ENCODE measurements at regions not wholly inside any gene's neighbourhood (a gene's known extent, or its start where the extent isn't known, plus 50 kb on each side); places are given as distances from the start of the nearest gene placed in this dataset.

- Histone ChIP-seq H2AFZ (ENCODE audit: low read length) (0 out of 2 replicates have a peak overlapping the region, but pooled peaks have one; percentile 38), H3K14ac (ENCODE audit: insufficient read length) (no peak overlapping the region), H3K56ac (replicated peaks; ENCODE audit: insufficient read length, low read depth, low read length) (no peak overlapping the region), H3K4me3 (ENCODE audit: extremely low read depth in 1 of 4, insufficient read depth in 2 of 4, low read depth in 3 of 4, low read length in 4 of 4) (no peak overlapping the region), H3K79me1 (ENCODE audit: low read depth, low read length) (no peaks in the 10 kb centered on the region), H3K9me3 (ENCODE audit: insufficient read depth in 2 of 2, low read depth in 1 of 2, low read length in 1 of 2) (no peaks in the 10 kb centered on the region), H2BK5ac (ENCODE audit: low read depth, low read length) (no peak overlapping the region), H3K23ac (ENCODE audit: insufficient read length) (no peak overlapping the region), H4K91ac (replicated peaks; ENCODE audit: insufficient read length, low read length) (no peak overlapping the region), H3K9ac (replicated peaks in 1 of 4; ENCODE audit: extremely low read depth in 1 of 4, low read depth in 3 of 4, low read length in 3 of 4) (no peak overlapping the region), H2BK15ac (ENCODE audit: low read length) (no peak overlapping the region), H3K4me2 (ENCODE audit: insufficient read depth in 1 of 2, low read depth in 2 of 2, low read length in 2 of 2) (no peak overlapping the region), H2BK12ac (ENCODE audit: low read depth, low read length) (no peak overlapping the region), H3K23me2 (ENCODE audit: low read depth, low read length) (no peaks in the 10 kb centered on the region), H4K8ac (ENCODE audit: extremely low read depth, insufficient read depth, low read length) (peak overlapping the region; percentile 80; the same call in 1 of the 2 replicates), H3K36me3 (ENCODE audit: control insufficient read depth in 2 of 4, insufficient read depth in 4 of 4, low read length in 3 of 4) (no peaks in the 10 kb centered on the region), H3K4ac (replicated peaks; ENCODE audit: insufficient read length, low read depth, low read length) (no peak overlapping the region), H2BK120ac (replicated peaks; ENCODE audit: low read depth, low read length) (no peak overlapping the region), H2BK20ac (ENCODE audit: low read length) (no peak overlapping the region), H4K5ac (ENCODE audit: insufficient read length, low read depth, low read length) (no peak overlapping the region), H3K79me2 (ENCODE audit: control insufficient read depth in 1 of 2, insufficient read depth in 2 of 2, low read length in 2 of 2) (no peaks in the 10 kb centered on the region), H3K18ac (ENCODE audit: extremely low read depth, low read length) (no peak overlapping the region; the same call in 1 of the 2 replicates), H4K20me1 (replicated peaks in 1 of 2; ENCODE audit: control insufficient read depth in 1 of 2, insufficient read depth in 2 of 2, low read length in 2 of 2) (no peaks in the 10 kb centered on the region), H3K4me1 (replicated peaks in 1 of 4; ENCODE audit: control insufficient read depth in 3 of 4, insufficient read depth in 4 of 4, low read length in 3 of 4) (peaks cover 0 to 8% (median 3%) of the 10 kb centered on the region in 4 experiments; a peak in 4 of 7 replicates), H3K27ac (ENCODE audit: low read depth, low read length) (no peak overlapping the region), H3K27me3 (replicated peaks in 1 of 4; ENCODE audit: control insufficient read depth in 3 of 4, extremely low read depth in 1 of 4, insufficient read depth in 3 of 4, low read length in 3 of 4) (no peaks in the 10 kb centered on the region; a peak in 1 of 7 replicates), H2AK5ac (ENCODE audit: low read depth, low read length) (no peak overlapping the region)
- TF ChIP-seq RAD21 (IDR thresholded peaks at IDR 0.05 in 1 of 2, conservative IDR thresholded peaks at IDR 0.05 in 1 of 2; ENCODE audit: low read depth in 2 of 2, low read length in 2 of 2) = no peak
- no peak for TF ChIP-seq RNF2 (IDR thresholded peaks at IDR 0.05; ENCODE audit: borderline replicate concordance, low read depth, low read length, missing control alignments, poor library complexity, severe bottlenecking)
- TF ChIP-seq GABPA (IDR thresholded peaks at IDR 0.05; ENCODE audit: borderline replicate concordance, insufficient read depth, low read length) = no peak
- TF ChIP-seq JUND (IDR thresholded peaks at IDR 0.05; ENCODE audit: low read length) = no peak
- WGBS, 2 experiments (ENCODE audit: extremely low coverage in 1 of 2, insufficient coverage in 1 of 2, insufficient read length in 1 of 2, insufficient replicate concordance in 2 of 2, low coverage in 1 of 2, low lambda C conversion rate in 2 of 2, missing lambda C conversion rate in 1 of 2) = 85 to 100% methylated on average over 1 to 11 of the region's 11 CpGs
- ChIA-PET CTCF (ENCODE audit: partially characterized antibody) (interaction anchor here (1.2 kb wide), 1 partner anchor 15 kb away, joined by 3 read pairs; no protein-coding TSS in a partner anchor), POLR2A (ENCODE audit: partially characterized antibody) (no interaction called here)
- DNase-seq (ENCODE audit: low read depth in 1 of 2, low spot score in 2 of 2) (no peak), FAIRE-seq (no peak)
These were observed 154.0 kb downstream of the DICER1 start for GRCh38 chr14:95003099-95003960.

All from H1 (cell line).